ENCODE measurements at regions not wholly inside any gene's neighbourhood (a gene's known extent, or its start where the extent isn't known, plus 50 kb on each side); places are given as distances from the start of the nearest gene placed in this dataset.
"Not testable (repeated sequence)": the region's sequence is repeated elsewhere in the genome, so short reads cannot be mapped to it uniquely, and the experiment has no call there.

DNA sequence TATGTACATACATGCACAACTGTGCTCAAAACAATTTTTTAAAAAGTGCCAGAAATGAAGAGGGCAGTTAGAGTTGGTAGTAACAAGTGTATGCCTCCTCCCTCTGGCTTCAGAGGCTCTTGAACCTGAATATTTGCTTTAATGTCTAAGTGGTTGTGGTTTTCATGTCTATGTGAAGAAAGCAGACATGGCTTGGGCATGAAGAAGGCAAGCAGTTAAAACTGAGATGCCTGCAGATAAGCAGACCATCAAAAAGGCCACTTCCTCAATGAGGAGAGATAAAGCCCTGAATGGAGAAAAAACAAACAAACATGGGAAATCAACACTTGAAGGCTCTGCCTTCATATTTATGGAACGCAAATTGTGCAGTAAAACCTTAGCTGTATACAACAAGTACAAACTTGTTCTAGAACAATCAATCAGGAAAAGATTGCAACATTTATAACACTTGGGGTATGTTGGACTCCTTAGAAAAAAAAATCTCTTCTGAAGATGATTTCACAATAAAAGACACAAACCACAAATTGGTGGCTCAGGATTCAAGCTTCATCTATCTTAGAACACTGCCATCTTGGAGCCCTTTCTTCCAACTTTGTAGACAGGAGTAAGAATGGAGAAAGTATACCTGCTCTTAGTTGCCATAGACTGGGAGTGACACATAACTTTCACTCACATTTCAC is 52.7 kb upstream of the PLA2G4A start:
- DNase-seq (ENCODE audit: low spot score) = no peak

DNA sequence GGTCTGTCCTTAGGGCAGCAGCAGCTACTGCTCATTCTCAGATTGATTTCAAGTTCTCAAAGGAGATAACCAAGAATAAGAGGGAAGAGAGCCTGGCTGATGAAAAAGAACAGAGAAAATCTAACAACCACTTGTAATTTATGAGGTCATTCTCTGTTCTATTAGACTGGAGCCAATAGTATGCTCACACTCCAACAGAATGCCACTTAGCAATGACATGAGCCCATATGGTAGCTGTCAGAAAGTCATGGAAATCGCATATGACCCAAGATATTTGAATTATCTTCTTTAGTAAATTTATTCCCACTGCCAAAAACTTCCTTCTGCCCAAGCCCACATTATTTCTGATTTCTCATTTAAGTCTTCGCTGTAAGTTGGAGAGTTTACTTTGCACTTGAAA is 53.7 kb upstream of the PLA2G4A start:
- DNase-seq (ENCODE audit: low spot score) = no peak

DNA sequence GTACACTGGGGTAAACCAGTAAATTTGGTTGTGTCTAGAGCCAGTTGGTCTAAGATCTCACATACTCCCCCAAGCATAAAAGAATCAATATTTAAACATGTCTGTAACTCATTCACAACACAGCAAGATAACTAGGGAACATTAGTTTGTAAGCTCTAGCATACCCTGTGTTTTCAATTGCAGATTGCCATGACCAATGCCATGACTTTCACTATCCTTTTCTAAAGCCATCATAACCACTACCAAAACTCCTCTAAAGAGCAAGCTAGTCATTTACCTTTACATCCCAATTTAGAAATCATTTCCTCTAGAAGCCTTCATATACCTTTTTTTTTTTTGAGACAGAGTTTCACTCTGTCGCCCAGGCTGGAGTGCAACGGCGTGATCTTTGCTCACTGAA is 56.5 kb upstream of the PLA2G4A start:
- no peak for DNase-seq (ENCODE audit: low spot score)

DNA sequence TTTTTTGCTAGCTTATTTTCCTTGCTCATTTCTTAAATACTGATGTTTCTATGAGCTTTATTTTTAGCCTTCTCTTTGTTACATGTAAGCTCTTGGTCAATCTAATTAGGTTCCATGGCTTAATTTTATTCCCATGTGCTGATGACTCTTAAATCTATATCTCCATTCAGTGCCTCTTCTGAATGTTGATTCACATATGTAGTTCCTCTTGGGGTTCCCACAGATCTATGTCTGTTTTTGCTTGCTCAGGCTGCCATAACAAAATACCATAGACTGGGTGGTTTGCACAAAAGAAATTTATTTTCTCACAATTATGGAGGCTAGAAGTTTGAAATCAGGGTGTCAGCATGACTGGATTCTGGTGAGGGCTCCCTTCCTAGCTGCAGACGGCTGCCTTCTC is 58.3 kb upstream of the PLA2G4A start:
- no peak for DNase-seq (ENCODE audit: low spot score)

DNA sequence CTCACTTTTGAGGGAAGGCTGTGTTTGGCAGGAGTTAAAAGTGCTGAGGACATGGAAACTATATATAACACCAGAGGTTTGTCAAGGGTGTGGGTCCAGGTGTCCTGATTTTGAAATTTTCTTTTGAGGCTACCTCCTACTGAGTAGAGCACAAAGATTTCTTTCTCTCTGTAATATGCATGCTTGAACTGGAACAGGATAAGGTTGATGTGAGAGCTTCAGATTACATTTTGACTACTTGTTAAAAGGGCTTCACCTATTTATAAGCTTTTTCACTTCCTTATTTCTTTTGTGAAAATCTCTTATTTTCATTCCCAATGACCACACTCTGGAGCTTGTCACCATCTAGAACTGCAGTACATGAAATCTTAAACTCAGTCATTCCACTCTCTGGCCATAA is 59.8 kb upstream of the PLA2G4A start:
- no peak for DNase-seq (ENCODE audit: low spot score)

DNA sequence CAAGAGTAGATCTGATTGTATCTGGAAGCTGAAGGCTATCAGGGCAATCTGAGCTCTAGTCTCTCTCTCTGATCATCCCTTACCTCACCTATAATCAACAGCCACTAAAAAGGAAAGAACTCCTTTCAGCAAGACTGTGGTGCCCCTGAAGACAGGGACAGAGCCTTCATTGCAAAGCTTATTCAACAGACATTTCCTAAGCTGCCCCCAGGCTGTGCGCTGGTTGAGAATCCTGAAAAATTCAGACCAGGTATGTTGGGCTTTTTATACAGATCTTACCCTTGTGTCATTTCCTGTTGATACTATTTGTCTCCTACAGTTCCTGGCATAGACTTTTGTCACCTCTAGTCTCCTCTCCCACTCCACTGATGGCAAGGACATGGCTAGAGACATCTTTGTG is 63.3 kb upstream of the PLA2G4A start:
- no peak for DNase-seq (ENCODE audit: low spot score)

DNA sequence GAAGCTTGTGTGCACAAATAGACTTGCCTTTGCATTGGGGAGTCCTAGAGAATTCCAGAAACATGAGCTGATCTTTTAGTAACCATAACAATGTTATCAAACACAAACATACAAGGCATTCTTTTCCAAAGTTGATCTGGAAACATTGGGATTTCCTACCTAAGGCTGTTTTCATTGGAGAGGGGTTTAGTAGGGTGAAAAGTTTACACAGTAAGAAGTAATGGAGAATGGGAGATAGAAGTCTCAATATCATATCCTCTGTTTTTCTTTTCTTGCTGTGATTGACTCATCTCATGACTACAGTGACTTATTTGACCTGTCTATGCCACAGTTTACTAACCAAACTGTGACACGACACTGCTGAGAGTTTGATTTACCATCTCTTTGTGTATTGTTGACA is 65.6 kb upstream of the PLA2G4A start:
- DNase-seq (ENCODE audit: low spot score) = no peak

DNA sequence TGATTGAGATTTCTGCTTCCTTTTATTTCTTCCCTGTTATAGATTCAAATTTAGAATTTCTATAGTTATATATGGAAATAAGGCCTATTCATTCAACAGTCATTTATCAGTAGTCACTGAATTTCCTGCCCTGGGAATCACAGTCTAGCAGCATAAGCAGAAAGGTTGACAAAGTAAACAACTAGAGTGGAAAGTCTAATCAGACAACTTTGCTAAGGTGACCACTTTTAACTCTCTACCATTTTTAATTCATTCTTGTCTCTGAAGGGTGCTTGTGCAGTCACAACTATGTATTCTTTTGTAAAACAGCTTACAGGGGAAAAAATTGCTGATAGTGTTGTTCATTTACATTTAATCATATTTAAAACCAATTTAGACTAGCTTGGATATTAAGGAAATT is 66.1 kb upstream of the PLA2G4A start:
- DNase-seq (ENCODE audit: low spot score) = no peak

DNA sequence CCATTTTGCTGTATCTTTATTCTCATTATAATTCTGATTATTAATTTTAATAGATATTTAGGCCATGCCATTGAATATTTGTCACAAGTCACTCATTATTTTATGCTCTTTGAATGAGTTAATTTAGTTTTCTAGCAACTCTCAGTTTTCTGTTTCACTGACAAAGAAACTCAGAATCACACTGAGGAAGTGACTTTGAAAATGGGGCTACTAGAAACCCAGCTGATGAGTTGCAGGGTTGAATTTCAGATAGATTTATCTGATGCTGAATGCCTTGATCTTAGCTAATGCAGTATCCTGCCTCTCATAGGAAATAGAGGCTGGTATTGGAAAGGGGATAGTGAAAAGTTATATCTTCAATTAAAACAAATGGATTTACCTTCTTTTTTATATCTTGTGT is 67.4 kb upstream of the PLA2G4A start:
- DNase-seq (ENCODE audit: low spot score) = no peak

DNA sequence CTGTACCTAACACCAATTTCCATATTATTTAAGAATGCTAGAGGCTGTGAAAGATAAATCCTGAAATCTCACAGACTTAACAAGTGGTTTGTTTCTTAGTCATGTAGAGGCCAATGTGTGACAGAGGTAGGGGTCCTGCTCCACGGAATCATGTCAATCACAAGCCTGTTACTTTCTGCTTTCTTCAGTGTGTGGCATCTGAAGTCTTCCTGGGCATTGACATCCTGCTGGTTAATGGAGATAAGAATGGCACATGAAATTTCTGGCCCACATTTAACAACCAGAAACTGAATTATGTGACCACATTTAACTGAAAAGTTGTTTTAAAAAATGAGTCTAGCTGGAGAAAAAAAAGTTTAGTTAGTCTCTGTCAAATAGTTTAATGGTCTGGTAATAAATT is 68.3 kb upstream of the PLA2G4A start:
- DNase-seq (ENCODE audit: low spot score) = no peak

DNA sequence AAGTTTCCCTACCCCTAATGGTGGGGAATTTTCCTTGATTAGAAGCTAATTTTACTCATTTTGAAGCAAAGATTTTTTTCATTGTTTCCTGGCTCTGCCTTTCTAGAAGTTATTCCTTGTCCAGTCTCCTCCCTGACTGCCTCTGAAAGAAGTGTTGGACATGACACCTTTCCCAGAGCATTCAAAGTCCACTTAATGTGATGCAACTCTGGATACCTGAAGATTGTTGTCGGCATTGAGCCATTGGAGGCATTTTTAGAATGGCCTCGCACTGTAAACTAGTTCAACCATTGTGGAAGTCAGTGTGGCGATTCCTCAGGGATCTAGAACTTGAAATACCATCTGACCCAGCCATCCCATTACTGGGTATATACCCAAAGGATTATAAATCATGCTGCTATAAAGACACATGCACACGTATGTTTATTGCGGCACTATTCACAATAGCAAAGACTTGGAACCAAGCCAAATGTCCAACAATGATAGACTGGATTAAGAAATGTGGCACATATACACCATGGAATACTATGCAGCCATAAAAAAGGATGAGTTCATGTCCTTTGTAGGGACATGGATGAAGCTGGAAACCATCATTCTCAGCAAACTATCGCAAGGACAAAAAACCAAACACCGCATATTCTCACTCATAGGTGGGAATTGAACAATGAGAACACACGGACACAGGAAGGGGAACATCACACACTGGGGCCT is 69.7 kb upstream of the PLA2G4A start:
- not testable (repeated sequence) for DNase-seq (ENCODE audit: low spot score)

DNA sequence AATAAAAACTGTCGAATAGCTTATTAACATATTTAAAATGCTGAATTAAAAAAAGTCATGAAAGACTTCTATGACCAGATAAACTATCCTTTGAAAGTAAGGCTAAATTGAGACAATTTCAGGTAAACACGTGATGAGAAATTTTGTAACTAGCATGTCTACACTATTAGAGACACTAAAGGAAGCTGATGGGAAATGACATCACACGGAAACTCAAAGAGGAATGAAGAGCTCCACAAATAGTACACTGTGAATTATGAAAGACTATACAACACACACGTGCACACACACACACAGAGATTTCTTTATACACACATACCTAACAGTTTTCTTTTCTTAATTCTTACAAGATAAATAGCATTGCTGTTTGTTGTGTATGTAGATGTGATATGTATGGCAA is 70.9 kb upstream of the PLA2G4A start:
- DNase-seq (ENCODE audit: low spot score) = no peak

DNA sequence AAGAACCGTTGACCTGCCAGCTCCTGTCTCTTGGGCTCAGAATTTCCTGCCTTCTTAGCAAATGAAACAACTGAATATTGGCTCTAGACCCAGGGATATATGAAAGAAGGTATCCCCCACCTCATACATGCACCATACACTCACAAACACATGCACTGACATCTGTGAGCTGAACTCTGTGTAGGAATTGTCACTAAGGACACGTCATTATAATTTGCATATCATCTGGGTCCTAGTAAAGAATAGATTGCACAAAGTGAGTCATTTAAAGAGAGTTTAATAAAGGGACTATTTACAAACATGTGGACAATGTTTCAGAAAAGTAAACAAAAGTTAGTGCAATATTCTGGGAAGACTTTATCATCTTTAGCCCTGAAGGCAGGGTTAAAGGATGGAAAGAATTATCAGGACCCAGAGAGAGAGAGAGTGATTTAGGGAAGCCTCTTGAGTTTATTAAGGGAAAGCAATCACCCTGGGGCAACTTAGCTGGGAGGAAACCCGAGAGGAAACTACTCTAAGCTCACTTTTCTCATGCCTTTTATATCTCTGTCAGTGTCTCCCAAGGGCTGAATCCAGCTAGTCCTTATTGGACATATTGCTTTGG is 74.1 kb upstream of the PLA2G4A start:
- DNase-seq (ENCODE audit: low spot score) = no peak

DNA sequence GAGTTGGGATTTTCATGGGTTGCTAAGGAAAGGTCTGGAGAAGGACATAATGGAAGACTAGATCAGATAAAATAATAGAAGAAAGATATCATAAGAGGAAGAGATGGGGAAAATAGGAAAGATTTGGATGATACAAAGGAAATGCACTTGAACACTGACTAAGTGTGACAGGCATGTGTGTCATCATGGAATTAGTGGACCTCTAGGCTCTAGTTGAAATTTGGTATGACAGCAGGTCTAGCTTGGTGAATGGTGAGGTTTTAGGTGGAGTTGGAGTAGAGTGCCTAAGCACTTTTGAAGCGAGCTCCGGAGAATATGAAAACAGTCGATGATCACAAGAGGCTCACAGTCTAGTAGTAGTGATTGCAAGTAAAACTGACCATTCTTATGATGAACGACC is 73.0 kb upstream of the PTGS2 start:
- DNase-seq (ENCODE audit: low spot score) = no peak

DNA sequence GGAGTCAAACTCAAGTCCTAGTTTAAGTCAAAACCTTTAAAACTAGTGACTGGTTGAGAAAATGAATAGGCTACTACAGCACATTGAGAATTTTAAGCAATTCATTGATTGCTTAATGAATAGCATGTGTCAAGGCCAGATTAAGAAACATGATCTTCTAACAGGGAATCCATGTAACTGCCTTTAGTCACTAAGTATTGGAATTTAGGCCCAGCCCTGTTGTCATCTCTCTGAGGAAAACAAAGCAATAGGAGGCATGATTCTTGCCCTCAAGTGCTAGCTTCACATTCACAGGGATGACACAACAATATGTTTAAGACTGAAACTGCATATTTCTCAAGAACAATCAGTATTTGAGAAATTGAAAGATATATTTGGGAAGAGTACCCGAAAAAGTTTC is 70.0 kb upstream of the PTGS2 start:
- DNase-seq (ENCODE audit: low spot score) = no peak

DNA sequence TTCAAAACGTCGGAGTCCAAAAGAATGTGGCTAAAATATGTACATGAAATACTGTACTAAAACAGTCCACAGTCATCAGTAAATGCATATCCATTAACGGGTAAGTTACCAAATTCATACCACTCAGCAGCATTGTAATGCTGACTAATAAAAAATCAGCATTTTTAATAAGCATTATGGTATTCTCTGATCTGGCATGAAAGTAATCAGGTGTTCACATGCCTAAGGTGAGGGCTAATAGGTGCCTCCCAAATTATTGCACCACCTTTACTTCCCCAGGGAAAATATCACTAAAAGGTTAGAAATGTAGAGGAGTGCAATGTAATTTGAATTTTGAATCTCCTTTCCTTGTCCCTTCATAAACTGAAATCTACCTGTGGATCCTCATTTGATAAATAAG is 69.6 kb upstream of the PTGS2 start:
- DNase-seq (ENCODE audit: low spot score) = no peak

DNA sequence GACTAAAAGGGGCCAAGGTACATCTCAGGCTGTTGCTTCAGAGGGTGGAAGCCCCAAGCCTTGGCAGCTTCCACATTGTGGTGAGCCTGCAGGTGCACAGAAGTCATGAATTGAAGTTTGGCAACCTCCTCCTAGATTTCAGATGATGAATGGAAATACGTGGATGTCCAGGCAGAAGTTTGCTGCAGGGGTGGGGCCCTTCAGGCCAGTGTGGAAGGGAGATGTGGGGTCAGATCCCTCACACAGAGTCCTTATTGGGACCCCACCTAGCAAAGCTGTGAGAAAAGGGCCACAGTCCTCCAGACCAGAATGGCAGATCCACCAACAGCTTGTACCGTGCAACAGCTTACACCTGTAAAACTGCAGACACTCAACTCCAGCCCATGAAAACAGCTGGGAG is 67.4 kb upstream of the PTGS2 start:
- DNase-seq (ENCODE audit: low spot score) = no peak

DNA sequence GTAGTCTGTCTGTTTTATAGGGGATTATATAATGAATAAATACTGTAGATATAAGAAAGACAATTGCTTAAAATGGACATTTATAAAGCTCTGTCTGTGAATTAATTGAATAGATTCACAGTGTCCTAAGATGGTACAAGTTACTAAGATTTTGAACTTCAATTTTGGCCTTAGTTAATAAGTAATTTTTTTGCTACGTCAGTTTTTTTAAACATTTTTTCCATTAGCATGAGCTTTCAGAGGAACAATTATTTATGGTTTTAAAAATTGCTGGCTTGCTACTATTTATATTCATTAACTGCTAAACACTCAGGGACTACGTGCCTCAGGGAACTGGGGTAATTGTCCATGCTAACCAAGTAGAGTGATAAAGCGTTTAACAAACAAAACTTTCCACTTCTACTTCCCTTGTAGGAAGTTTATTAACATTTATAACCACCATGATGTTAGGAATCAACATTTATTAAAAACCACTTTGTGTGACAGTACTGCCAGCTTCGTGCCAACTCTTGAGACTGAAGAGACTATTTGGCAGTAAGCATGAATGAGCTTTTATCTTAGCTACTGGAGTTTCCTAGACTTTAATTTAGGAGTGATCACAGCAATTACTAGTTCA is 65.4 kb upstream of the PTGS2 start:
- no peak for DNase-seq (ENCODE audit: low spot score)

DNA sequence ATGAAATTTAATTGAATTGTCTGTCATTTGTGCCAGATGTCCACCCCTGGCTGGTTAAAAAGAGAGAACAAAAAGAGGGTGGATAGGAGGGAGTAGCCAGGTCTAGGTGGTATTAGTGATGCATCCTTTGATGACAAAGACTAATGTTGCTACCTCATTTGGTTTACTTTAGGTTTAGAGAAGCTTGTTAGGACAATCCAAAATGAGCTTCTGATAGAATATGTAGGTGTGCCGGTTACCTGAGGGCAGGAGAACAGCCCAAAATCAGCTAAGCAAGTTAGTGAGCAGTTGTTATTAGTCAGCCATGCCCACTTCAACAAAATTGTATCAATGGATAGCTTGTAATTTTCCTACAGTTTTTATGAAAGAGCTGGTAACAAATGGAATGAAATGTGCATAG is 61.4 kb upstream of the PTGS2 start:
- DNase-seq (ENCODE audit: low spot score) = no peak

DNA sequence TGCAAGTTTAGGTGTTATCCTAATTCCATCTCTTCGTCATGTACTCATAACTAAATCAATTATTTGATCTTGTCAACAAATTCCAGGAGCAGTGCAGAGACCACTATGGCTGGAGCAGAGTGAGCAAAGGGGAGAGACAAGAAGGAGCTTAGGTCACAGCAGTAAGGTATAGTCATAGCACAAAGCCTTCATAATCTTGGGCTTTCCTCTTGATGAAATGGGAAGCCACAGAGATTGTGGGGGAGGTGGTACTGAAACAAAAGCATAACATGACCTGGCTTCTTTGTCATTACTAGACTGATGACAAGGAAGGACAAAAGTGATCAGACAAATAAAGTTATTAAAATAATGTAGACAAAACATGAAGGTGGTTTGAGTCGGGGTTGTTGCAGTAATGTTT is 60.1 kb upstream of the PTGS2 start:
- no peak for DNase-seq (ENCODE audit: low spot score)

DNA sequence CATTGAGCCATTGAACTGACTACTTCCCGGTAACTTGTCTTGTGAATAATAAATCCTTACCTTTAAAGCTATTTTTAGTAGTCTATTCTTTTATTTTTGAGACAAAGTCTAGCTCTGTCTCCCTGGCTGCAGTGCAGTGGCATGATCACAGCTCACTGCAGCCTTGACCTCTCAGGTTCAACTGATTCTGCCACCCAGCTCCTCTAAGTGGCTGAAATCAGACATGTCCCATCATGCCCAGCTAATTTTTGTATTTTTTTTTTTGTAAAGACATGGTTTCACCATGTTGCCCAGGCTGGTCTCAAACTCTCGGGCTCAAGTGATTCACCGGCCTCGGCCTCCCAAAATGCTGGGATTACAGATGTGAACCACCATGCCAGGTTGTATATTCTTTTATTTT is 59.3 kb upstream of the PTGS2 start:
- no peak for DNase-seq (ENCODE audit: low spot score)

DNA sequence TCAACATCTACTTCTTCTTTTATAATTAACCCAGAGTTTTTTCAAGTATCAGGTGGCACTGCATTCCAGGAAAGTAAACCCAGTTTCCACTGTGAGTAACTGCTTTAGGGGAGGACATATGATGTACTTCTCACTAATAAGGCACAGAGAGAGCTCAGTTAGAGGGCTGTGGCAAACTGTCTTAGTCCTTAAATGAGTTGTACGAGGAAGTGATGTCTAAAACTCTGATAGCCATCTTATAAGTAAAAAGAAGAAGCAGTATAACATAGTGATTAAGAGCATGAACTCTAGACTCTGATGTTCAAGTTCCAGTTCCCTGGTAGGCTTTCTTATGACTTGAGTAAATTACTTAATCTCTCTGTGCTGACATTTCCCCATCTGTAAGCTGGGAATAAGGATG is 58.7 kb upstream of the PTGS2 start:
- peak; percentile 7 for DNase-seq (ENCODE audit: low spot score)

DNA sequence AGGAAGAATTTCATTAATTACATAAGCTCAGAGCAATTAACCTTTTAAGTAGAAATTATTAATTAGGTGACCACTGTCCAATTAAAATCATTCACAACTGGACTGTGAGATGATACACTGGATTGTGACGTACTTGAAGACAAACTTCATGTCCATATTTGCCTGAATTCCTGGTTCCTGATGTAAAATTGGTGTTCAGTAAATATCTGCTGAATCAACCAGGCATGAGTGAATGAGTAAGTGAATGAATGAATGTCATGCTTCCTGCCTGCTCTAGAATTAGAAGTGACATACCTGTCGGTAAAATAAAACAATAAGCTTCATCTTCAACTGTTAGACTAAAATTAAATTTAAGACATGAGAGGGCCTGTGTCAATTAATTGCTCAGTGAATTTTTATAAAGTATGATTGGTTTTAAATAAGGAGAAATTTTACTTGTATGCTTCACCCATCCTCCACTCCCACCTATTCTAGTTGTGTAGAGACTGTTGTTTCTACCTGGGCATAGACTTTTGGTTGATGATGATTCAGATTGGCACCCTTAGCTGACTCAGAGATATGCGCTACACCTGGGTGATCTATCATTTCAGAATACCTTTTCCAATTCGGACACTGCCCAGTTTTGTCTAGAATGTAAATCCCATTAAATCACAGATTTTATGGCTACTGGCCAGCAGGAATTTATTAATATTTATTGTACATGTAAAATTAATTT is 56.9 kb upstream of the PTGS2 start:
- DNase-seq (ENCODE audit: low spot score) = no peak
